IMR-90 (cell line): ENCODE measurements at regions not wholly inside any gene's neighbourhood (a gene's known extent, or its start where the extent isn't known, plus 50 kb on each side); places are given as distances from the start of the nearest gene placed in this dataset.

Source experiments
- ATAC-seq: fragments of 200-7000 bp; cut with Tn5 transposase; 2 replicates; pipeline ENCODE4 v1.9.1; 2020; ENCODE audit warnings: low read depth, mild to moderate bottlenecking, moderate library complexity
- BruUV-seq: library from RNA; stranded (reverse); fragments of 400-500 nt; replicated peaks from 2 replicates; lab custom pipeline; 2021; lab: Mats Ljungman, UMichigan
- CTCF ChIA-PET: fragments of 300-600 bp; formaldehyde crosslinking; extraction: SDS; loops from one replicate; lab custom pipeline; 2021; ENCODE audit warnings: antibody characterized with exemption; lab: Yijun Ruan, JAX
- POLR2A ChIA-PET: fragments of 300-600 bp; sonication (Branson Sonifier 250); formaldehyde crosslinking; loops from one replicate; lab custom pipeline; 2022; ENCODE audit warnings: antibody characterized with exemption; ENCODE audit not compliant: unreplicated experiment; lab: Charles Lee
- DNase-seq: peaks from one replicate; pipeline ENCODE4 v3.0.0; 2013
- H2AFZ ChIP-seq: replicated peaks from 2 replicates; pipeline ENCODE3; 2013; ENCODE audit warnings: low read length, mild to moderate bottlenecking; ENCODE audit not compliant: poor library complexity
- H2AK5ac ChIP-seq: 2 replicates; pipeline ENCODE4 v1.6.1; 2013; ENCODE audit warnings: low read depth, low read length, inconsistent platforms
- H2AK9ac ChIP-seq: replicated peaks from 2 replicates; pipeline ENCODE3; 2013; ENCODE audit warnings: mild to moderate bottlenecking, low read depth, low read length, moderate library complexity; ENCODE audit not compliant: poor library complexity
- H2BK120ac ChIP-seq: 2 replicates; pipeline ENCODE4 v1.6.1; 2013; ENCODE audit warnings: low read depth, low read length, inconsistent platforms
- H2BK15ac ChIP-seq: 3 replicates; pipeline ENCODE4 v1.6.1; 2013; ENCODE audit warnings: low read depth, low read length, inconsistent platforms
- H2BK20ac ChIP-seq: 2 replicates; pipeline ENCODE4 v1.6.1; 2013; ENCODE audit warnings: low read depth, mild to moderate bottlenecking, inconsistent platforms, low read length, moderate library complexity
- H2BK5ac ChIP-seq: 2 replicates; pipeline ENCODE4 v1.6.1; 2013; ENCODE audit warnings: mild to moderate bottlenecking, low read depth, low read length, inconsistent platforms; ENCODE audit not compliant: poor library complexity, severe bottlenecking
- H3K14ac ChIP-seq: replicated peaks from 2 replicates; pipeline ENCODE4 v1.6.1; 2013; ENCODE audit warnings: low read depth, low read length, inconsistent platforms
- H3K18ac ChIP-seq: 2 replicates; pipeline ENCODE4 v1.6.1; 2013; ENCODE audit warnings: low read depth, low read length, control low read depth
- H3K23ac ChIP-seq: 2 replicates; pipeline ENCODE4 v1.6.1; 2013; ENCODE audit warnings: low read depth, low read length, inconsistent platforms
- H3K27ac ChIP-seq: 2 replicates; pipeline ENCODE4 v1.5.1; 2013; ENCODE audit warnings: mild to moderate bottlenecking, control low read depth, low read length; ENCODE audit not compliant: insufficient read depth
- H3K27me3 ChIP-seq: 2 replicates; pipeline ENCODE4 v1.6.1; 2013; ENCODE audit warnings: low read length; ENCODE audit not compliant: control insufficient read depth, insufficient read depth
- H3K36me3 ChIP-seq: 2 replicates; pipeline ENCODE4 v1.6.1; 2013; ENCODE audit warnings: low read length, mixed read lengths; ENCODE audit not compliant: control insufficient read depth, insufficient read depth
- H3K4ac ChIP-seq: 2 replicates; pipeline ENCODE4 v1.6.1; 2013; ENCODE audit warnings: low read depth, low read length, inconsistent platforms
- H3K4me1 ChIP-seq: 2 replicates; pipeline ENCODE4 v1.6.1; 2013; ENCODE audit warnings: low read length, mixed read lengths; ENCODE audit not compliant: control insufficient read depth, insufficient read depth
- H3K4me2 ChIP-seq: 2 replicates; pipeline ENCODE4 v1.6.1; 2013; ENCODE audit warnings: low read depth, mild to moderate bottlenecking, control low read depth, low read length, moderate library complexity
- H3K4me3 ChIP-seq: 2 replicates; pipeline ENCODE4 v1.5.1; 2013; ENCODE audit warnings: low read depth, mild to moderate bottlenecking, control low read depth, low read length, moderate library complexity; ENCODE audit not compliant: insufficient read depth
- H3K56ac ChIP-seq: 2 replicates; pipeline ENCODE4 v1.6.1; 2013; ENCODE audit warnings: low read length, inconsistent platforms; ENCODE audit not compliant: insufficient read depth; ENCODE audit errors: extremely low read depth
- H3K79me1 ChIP-seq, 2 experiments: 2 replicates each; pipeline ENCODE4 v1.6.1; 2013; ENCODE audit warnings: low read length in 2 of 2, inconsistent platforms in 1 of 2, low read depth in 1 of 2
- H3K9ac ChIP-seq: 2 replicates; pipeline ENCODE4 v1.6.1; 2013; ENCODE audit warnings: low read depth, low read length, control low read depth
- H3K9me1 ChIP-seq: 2 replicates; pipeline ENCODE4 v1.6.1; 2013; ENCODE audit warnings: low read length, inconsistent platforms; ENCODE audit not compliant: insufficient read depth
- H3K9me3 ChIP-seq: 2 replicates; pipeline ENCODE4 v1.6.1; 2013; ENCODE audit warnings: low read length; ENCODE audit not compliant: control insufficient read depth, insufficient read depth
- H4K20me1 ChIP-seq: 2 replicates; pipeline ENCODE4 v1.6.1; 2013; ENCODE audit warnings: low read length, inconsistent platforms; ENCODE audit not compliant: insufficient read depth
- H4K5ac ChIP-seq: 2 replicates; pipeline ENCODE4 v1.6.1; 2013; ENCODE audit warnings: mild to moderate bottlenecking, low read depth, low read length, control low read depth
- H4K8ac ChIP-seq, 2 experiments: 2 replicates each; pipeline ENCODE4 v1.6.1; 2013; ENCODE audit warnings: low read depth in 2 of 2, low read length in 2 of 2, control low read depth in 1 of 2, inconsistent platforms in 1 of 2
- H4K91ac ChIP-seq: 2 replicates; pipeline ENCODE4 v1.6.1; 2013; ENCODE audit warnings: low read depth, low read length, inconsistent platforms; ENCODE audit not compliant: insufficient read depth
- BHLHE40 ChIP-seq: fragments of 150-350 bp; IDR thresholded peaks from 2 replicates; pipeline ENCODE4 v1.6.1; 2016; ENCODE audit warnings: mild to moderate bottlenecking, low read depth, low read length
- CHD1 ChIP-seq: IDR thresholded peaks from 2 replicates; pipeline ENCODE4 v1.6.1; 2012; ENCODE audit warnings: low read depth, low read length, improper control_type of control experiment
- MAZ ChIP-seq: IDR thresholded peaks from 2 replicates; pipeline ENCODE4 v1.6.1; 2012; ENCODE audit warnings: low read depth, mild to moderate bottlenecking, low read length, improper control_type of control experiment, moderate library complexity, borderline replicate concordance
- POLR2A ChIP-seq: IDR thresholded peaks from 2 replicates; pipeline ENCODE4 v1.6.1; 2012; ENCODE audit warnings: mild to moderate bottlenecking, low read depth, low read length
- SMC3 ChIP-seq: fragments of 150-350 bp; IDR thresholded peaks from 2 replicates; pipeline ENCODE4 v1.6.1; 2016; ENCODE audit warnings: low read depth, mild to moderate bottlenecking, antibody characterized with exemption, low read length, moderate library complexity
- WGBS, 2 experiments: methylation state at CpG; one replicate each; pipeline versions ENCODE4 v1.1.5 to v1.1.7; 2013; ENCODE audit warnings: missing lambda C conversion rate in 2 of 2; ENCODE audit not compliant: insufficient read length in 1 of 2; ENCODE audit errors: extremely low coverage in 2 of 2; 5-methylcytosine and 5-hydroxymethylcytosine counted together
- dilution Hi-C: fragments of 300-500 bp; cut with HindIII; formaldehyde crosslinking; loops from one replicate; pipeline ENCODE4 v1.14.3; 2018; ENCODE audit warnings: low sequenced_read_pairs; ENCODE audit not compliant: unreplicated experiment
- in situ Hi-C: fragments of 300-500 bp; cut with MboI; formaldehyde crosslinking; loops from 3 replicates; pipeline ENCODE4 v1.14.3; 2019; ENCODE audit warnings: low sequenced_read_pairs, inconsistent platforms, mixed read lengths
- intact Hi-C: fragments of 100-400 bp; cut with micrococcal nuclease; formaldehyde crosslinking; loops from 2 replicates; pipeline ENCODE4 v1.10.0; 2022
- TF ChIP-seq, protein P1 (sequence below): conservative IDR thresholded peaks from 2 replicates; pipeline ENCODE4 v1.5.1; 2012; ENCODE audit warnings: mild to moderate bottlenecking, low read depth, low read length, improper control_type of control experiment

DNA sequence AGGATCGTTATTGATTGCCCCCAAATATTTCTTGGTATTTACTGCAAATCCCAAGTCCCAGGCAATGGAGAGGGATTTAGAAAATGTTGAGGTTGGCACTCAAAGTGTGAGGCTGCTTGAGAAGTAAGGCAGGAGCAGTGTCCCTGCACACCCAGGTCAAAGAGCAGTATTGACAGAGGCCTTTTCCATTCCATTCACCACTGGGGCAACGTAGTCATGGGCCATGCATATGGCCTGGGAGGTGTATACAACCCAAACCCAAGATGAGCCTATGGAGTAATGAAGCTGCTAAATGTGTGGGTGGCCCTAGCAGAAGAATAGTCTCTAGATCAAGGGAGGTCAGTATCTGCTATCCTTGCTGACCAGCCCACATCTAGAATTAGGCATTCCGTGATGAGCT, 245.6 kb downstream of the FOXD2 start:
- Histone ChIP-seq H2BK120ac (no peak overlapping the region), H2BK5ac (no peak overlapping the region), H3K4me3 (no peak overlapping the region), H3K9me1 (no peaks in the 10 kb centered on the region), H3K56ac (no peak overlapping the region), H3K27me3 (no peaks in the 10 kb centered on the region; the same call in 1 of the 2 replicates), H3K36me3 (no peaks in the 10 kb centered on the region), H3K4me1 (no peaks in the 10 kb centered on the region), H2BK15ac (no peak overlapping the region), H2BK20ac (no peak overlapping the region), H2AFZ (no peak overlapping the region), H2AK5ac (no peak overlapping the region), H4K8ac (no peak overlapping the region), H3K9me3 (no peaks in the 10 kb centered on the region), H4K91ac (no peak overlapping the region), H3K23ac (no peak overlapping the region), H3K4ac (no peak overlapping the region), H2AK9ac (no peak overlapping the region), H4K5ac (no peak overlapping the region), H3K14ac (no peak overlapping the region), H4K20me1 (no peaks in the 10 kb centered on the region), H3K4me2 (no peak overlapping the region), H3K18ac (no peak overlapping the region), H3K27ac (no peak overlapping the region), H3K79me1 (no peaks in the 10 kb centered on the region), H3K9ac (no peak overlapping the region)
- TF ChIP-seq MAZ (no peak), BHLHE40 (no peak), POLR2A (no peak), SMC3 (no peak), CHD1 (no peak)
- TF ChIP-seq, protein P1, sequence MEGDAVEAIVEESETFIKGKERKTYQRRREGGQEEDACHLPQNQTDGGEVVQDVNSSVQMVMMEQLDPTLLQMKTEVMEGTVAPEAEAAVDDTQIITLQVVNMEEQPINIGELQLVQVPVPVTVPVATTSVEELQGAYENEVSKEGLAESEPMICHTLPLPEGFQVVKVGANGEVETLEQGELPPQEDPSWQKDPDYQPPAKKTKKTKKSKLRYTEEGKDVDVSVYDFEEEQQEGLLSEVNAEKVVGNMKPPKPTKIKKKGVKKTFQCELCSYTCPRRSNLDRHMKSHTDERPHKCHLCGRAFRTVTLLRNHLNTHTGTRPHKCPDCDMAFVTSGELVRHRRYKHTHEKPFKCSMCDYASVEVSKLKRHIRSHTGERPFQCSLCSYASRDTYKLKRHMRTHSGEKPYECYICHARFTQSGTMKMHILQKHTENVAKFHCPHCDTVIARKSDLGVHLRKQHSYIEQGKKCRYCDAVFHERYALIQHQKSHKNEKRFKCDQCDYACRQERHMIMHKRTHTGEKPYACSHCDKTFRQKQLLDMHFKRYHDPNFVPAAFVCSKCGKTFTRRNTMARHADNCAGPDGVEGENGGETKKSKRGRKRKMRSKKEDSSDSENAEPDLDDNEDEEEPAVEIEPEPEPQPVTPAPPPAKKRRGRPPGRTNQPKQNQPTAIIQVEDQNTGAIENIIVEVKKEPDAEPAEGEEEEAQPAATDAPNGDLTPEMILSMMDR: no peak
- DNase-seq: no peak
- CTCF ChIA-PET: no interaction called here
- in situ Hi-C loops (no loop called here), intact Hi-C loops (no loop called here), dilution Hi-C loops (no loop called here)
- no CpG with 5 or more reads among the region's 3 CpGs for WGBS, 2 experiments
- no peak for ATAC-seq
- POLR2A ChIA-PET: no interaction called here
- no TSS peak for BruUV-seq
